RWPE1 (cell line): ENCODE measurements at regions not wholly inside any gene's neighbourhood (a gene's known extent, or its start where the extent isn't known, plus 50 kb on each side); places are given as distances from the start of the nearest gene placed in this dataset.

ENCODE experiments used
- CTCF ChIA-PET: fragments of 350-600 bp; sonication (Branson Sonifier 250); formaldehyde crosslinking; extraction: SDS; loops from one replicate; lab custom pipeline; 2021; lab: Yijun Ruan, JAX
- POLR2A ChIA-PET: fragments of 400-600 bp; formaldehyde crosslinking; extraction: SDS; loops from one replicate; lab custom pipeline; 2020; ENCODE audit warnings: antibody characterized with exemption; ENCODE audit not compliant: low non-redundant PET; lab: Yijun Ruan, JAX
- DNase-seq: peaks from one replicate; pipeline ENCODE4 v3.0.0; 2012; ENCODE audit warnings: low spot score
- H3K27ac ChIP-seq: fragments of 450-650 bp; 2 replicates; pipeline ENCODE4 v1.5.1; 2017
- CTCF ChIP-seq: fragments of 450-650 bp; conservative IDR thresholded peaks from 2 replicates; pipeline ENCODE4 v1.5.1; 2017; ENCODE audit warnings: low read depth, mild to moderate bottlenecking

GRCh38 chr3:7913283-7913682 lies 588.3 kb upstream of the LMCD1 start:
- no peak for DNase-seq
- POLR2A ChIA-PET: no interaction called here
- CTCF ChIA-PET: no interaction called here
- TF ChIP-seq CTCF: no peak
- no peak overlapping the region for H3K27ac ChIP-seq

GRCh38 chr3:7915356-7915755 lies 586.3 kb upstream of the LMCD1 start:
- no peak overlapping the region for H3K27ac ChIP-seq
- ChIA-PET POLR2A (no interaction called here), CTCF (no interaction called here)
- no peak for TF ChIP-seq CTCF
- DNase-seq: no peak

GRCh38 chr3:7917443-7918151 lies 584.0 kb upstream of the LMCD1 start:
- TF ChIP-seq CTCF: no peak
- no peak overlapping the region for H3K27ac ChIP-seq
- ChIA-PET POLR2A (no interaction called here), CTCF (no interaction called here)
- no peak for DNase-seq

- no peak overlapping the region for H3K27ac ChIP-seq
- POLR2A ChIA-PET: no interaction called here
- CTCF ChIA-PET: no interaction called here
- TF ChIP-seq CTCF: no peak
- no peak for DNase-seq
Observed at GRCh38 chr3:7920211-7920610, 581.4 kb upstream of the LMCD1 start.

GRCh38 chr3:7924228-7924627 lies 577.4 kb upstream of the LMCD1 start:
- H3K27ac ChIP-seq: no peak overlapping the region
- POLR2A ChIA-PET: no interaction called here

GRCh38 chr3:7927015-7927414 lies 574.6 kb upstream of the LMCD1 start:
- no peak for DNase-seq
- ChIA-PET CTCF (no interaction called here), POLR2A (no interaction called here)
- TF ChIP-seq CTCF: no peak
- H3K27ac ChIP-seq: no peak overlapping the region

More at GRCh38 chr3:7924228-7924627, 577.4 kb upstream of the LMCD1 start:
- TF ChIP-seq CTCF: no peak
- CTCF ChIA-PET: interaction anchor here (0.6 to 0.7 kb wide), 2 partner anchors 40 to 154 kb away, joined by 3 read pairs; no protein-coding TSS in a partner anchor
- no peak for DNase-seq
